IMR-90 (cell line): ENCODE measurements at regions not wholly inside any gene's neighbourhood (a gene's known extent, or its start where the extent isn't known, plus 50 kb on each side); places are given as distances from the start of the nearest gene placed in this dataset.

ENCODE experiments used
- ATAC-seq: fragments of 200-7000 bp; cut with Tn5 transposase; 2 replicates; pipeline ENCODE4 v1.9.1; 2020; ENCODE audit warnings: low read depth, mild to moderate bottlenecking, moderate library complexity
- BruUV-seq: library from RNA; stranded (reverse); fragments of 400-500 nt; replicated peaks from 2 replicates; lab custom pipeline; 2021; lab: Mats Ljungman, UMichigan
- CTCF ChIA-PET: fragments of 300-600 bp; formaldehyde crosslinking; extraction: SDS; loops from one replicate; lab custom pipeline; 2021; ENCODE audit warnings: antibody characterized with exemption; lab: Yijun Ruan, JAX
- POLR2A ChIA-PET: fragments of 300-600 bp; sonication (Branson Sonifier 250); formaldehyde crosslinking; loops from one replicate; lab custom pipeline; 2022; ENCODE audit warnings: antibody characterized with exemption; ENCODE audit not compliant: unreplicated experiment; lab: Charles Lee
- DNase-seq: peaks from one replicate; pipeline ENCODE4 v3.0.0; 2013
- H2AFZ ChIP-seq: replicated peaks from 2 replicates; pipeline ENCODE3; 2013; ENCODE audit warnings: low read length, mild to moderate bottlenecking; ENCODE audit not compliant: poor library complexity
- H2AK5ac ChIP-seq: 2 replicates; pipeline ENCODE4 v1.6.1; 2013; ENCODE audit warnings: low read depth, low read length, inconsistent platforms
- H2AK9ac ChIP-seq: replicated peaks from 2 replicates; pipeline ENCODE3; 2013; ENCODE audit warnings: mild to moderate bottlenecking, low read depth, low read length, moderate library complexity; ENCODE audit not compliant: poor library complexity
- H2BK120ac ChIP-seq: 2 replicates; pipeline ENCODE4 v1.6.1; 2013; ENCODE audit warnings: low read depth, low read length, inconsistent platforms
- H2BK15ac ChIP-seq: 3 replicates; pipeline ENCODE4 v1.6.1; 2013; ENCODE audit warnings: low read depth, low read length, inconsistent platforms
- H2BK20ac ChIP-seq: 2 replicates; pipeline ENCODE4 v1.6.1; 2013; ENCODE audit warnings: low read depth, mild to moderate bottlenecking, inconsistent platforms, low read length, moderate library complexity
- H2BK5ac ChIP-seq: 2 replicates; pipeline ENCODE4 v1.6.1; 2013; ENCODE audit warnings: mild to moderate bottlenecking, low read depth, low read length, inconsistent platforms; ENCODE audit not compliant: poor library complexity, severe bottlenecking
- H3K14ac ChIP-seq: replicated peaks from 2 replicates; pipeline ENCODE4 v1.6.1; 2013; ENCODE audit warnings: low read depth, low read length, inconsistent platforms
- H3K18ac ChIP-seq: 2 replicates; pipeline ENCODE4 v1.6.1; 2013; ENCODE audit warnings: low read depth, low read length, control low read depth
- H3K23ac ChIP-seq: 2 replicates; pipeline ENCODE4 v1.6.1; 2013; ENCODE audit warnings: low read depth, low read length, inconsistent platforms
- H3K27ac ChIP-seq: 2 replicates; pipeline ENCODE4 v1.5.1; 2013; ENCODE audit warnings: mild to moderate bottlenecking, control low read depth, low read length; ENCODE audit not compliant: insufficient read depth
- H3K27me3 ChIP-seq: 2 replicates; pipeline ENCODE4 v1.6.1; 2013; ENCODE audit warnings: low read length; ENCODE audit not compliant: control insufficient read depth, insufficient read depth
- H3K36me3 ChIP-seq: 2 replicates; pipeline ENCODE4 v1.6.1; 2013; ENCODE audit warnings: low read length, mixed read lengths; ENCODE audit not compliant: control insufficient read depth, insufficient read depth
- H3K4ac ChIP-seq: 2 replicates; pipeline ENCODE4 v1.6.1; 2013; ENCODE audit warnings: low read depth, low read length, inconsistent platforms
- H3K4me1 ChIP-seq: 2 replicates; pipeline ENCODE4 v1.6.1; 2013; ENCODE audit warnings: low read length, mixed read lengths; ENCODE audit not compliant: control insufficient read depth, insufficient read depth
- H3K4me2 ChIP-seq: 2 replicates; pipeline ENCODE4 v1.6.1; 2013; ENCODE audit warnings: low read depth, mild to moderate bottlenecking, control low read depth, low read length, moderate library complexity
- H3K4me3 ChIP-seq: 2 replicates; pipeline ENCODE4 v1.5.1; 2013; ENCODE audit warnings: low read depth, mild to moderate bottlenecking, control low read depth, low read length, moderate library complexity; ENCODE audit not compliant: insufficient read depth
- H3K56ac ChIP-seq: 2 replicates; pipeline ENCODE4 v1.6.1; 2013; ENCODE audit warnings: low read length, inconsistent platforms; ENCODE audit not compliant: insufficient read depth; ENCODE audit errors: extremely low read depth
- H3K79me1 ChIP-seq, 2 experiments: 2 replicates each; pipeline ENCODE4 v1.6.1; 2013; ENCODE audit warnings: low read length in 2 of 2, inconsistent platforms in 1 of 2, low read depth in 1 of 2
- H3K9ac ChIP-seq: 2 replicates; pipeline ENCODE4 v1.6.1; 2013; ENCODE audit warnings: low read depth, low read length, control low read depth
- H3K9me1 ChIP-seq: 2 replicates; pipeline ENCODE4 v1.6.1; 2013; ENCODE audit warnings: low read length, inconsistent platforms; ENCODE audit not compliant: insufficient read depth
- H3K9me3 ChIP-seq: 2 replicates; pipeline ENCODE4 v1.6.1; 2013; ENCODE audit warnings: low read length; ENCODE audit not compliant: control insufficient read depth, insufficient read depth
- H4K20me1 ChIP-seq: 2 replicates; pipeline ENCODE4 v1.6.1; 2013; ENCODE audit warnings: low read length, inconsistent platforms; ENCODE audit not compliant: insufficient read depth
- H4K5ac ChIP-seq: 2 replicates; pipeline ENCODE4 v1.6.1; 2013; ENCODE audit warnings: mild to moderate bottlenecking, low read depth, low read length, control low read depth
- H4K8ac ChIP-seq, 2 experiments: 2 replicates each; pipeline ENCODE4 v1.6.1; 2013; ENCODE audit warnings: low read depth in 2 of 2, low read length in 2 of 2, control low read depth in 1 of 2, inconsistent platforms in 1 of 2
- H4K91ac ChIP-seq: 2 replicates; pipeline ENCODE4 v1.6.1; 2013; ENCODE audit warnings: low read depth, low read length, inconsistent platforms; ENCODE audit not compliant: insufficient read depth
- ELK1 ChIP-seq: fragments of 150-350 bp; IDR thresholded peaks from 2 replicates; pipeline ENCODE4 v1.6.1; 2016; ENCODE audit warnings: low read depth, mild to moderate bottlenecking, low read length, moderate library complexity, borderline replicate concordance
- WGBS, 2 experiments: methylation state at CpG; one replicate each; pipeline versions ENCODE4 v1.1.5 to v1.1.7; 2013; ENCODE audit warnings: missing lambda C conversion rate in 2 of 2; ENCODE audit not compliant: insufficient read length in 1 of 2; ENCODE audit errors: extremely low coverage in 2 of 2; 5-methylcytosine and 5-hydroxymethylcytosine counted together
- dilution Hi-C: fragments of 300-500 bp; cut with HindIII; formaldehyde crosslinking; loops from one replicate; pipeline ENCODE4 v1.14.3; 2018; ENCODE audit warnings: low sequenced_read_pairs; ENCODE audit not compliant: unreplicated experiment
- in situ Hi-C: fragments of 300-500 bp; cut with MboI; formaldehyde crosslinking; loops from 3 replicates; pipeline ENCODE4 v1.14.3; 2019; ENCODE audit warnings: low sequenced_read_pairs, inconsistent platforms, mixed read lengths
- intact Hi-C: fragments of 100-400 bp; cut with micrococcal nuclease; formaldehyde crosslinking; loops from 2 replicates; pipeline ENCODE4 v1.10.0; 2022

GRCh38 chr17:62862251-62862650 is 54.1 kb upstream of the MARCHF10 start:
- intact Hi-C loops (no loop called here), in situ Hi-C loops (no loop called here), dilution Hi-C loops (no loop called here)
- Histone ChIP-seq H4K5ac (no peak overlapping the region), H4K91ac (no peak overlapping the region), H2AK9ac (no peak overlapping the region), H3K4me3 (no peak overlapping the region), H3K36me3 (no peaks in the 10 kb centered on the region), H3K4me1 (no peaks in the 10 kb centered on the region), H2AK5ac (no peak overlapping the region), H3K18ac (no peak overlapping the region), H3K79me1 (no peaks in the 10 kb centered on the region), H3K4me2 (no peak overlapping the region), H3K9me3 (no peaks in the 10 kb centered on the region), H2BK5ac (no peak overlapping the region), H4K20me1 (no peaks in the 10 kb centered on the region), H2AFZ (no peak overlapping the region), H3K27ac (no peak overlapping the region), H2BK15ac (no peak overlapping the region), H3K23ac (no peak overlapping the region), H3K14ac (no peak overlapping the region), H3K9ac (no peak overlapping the region), H3K56ac (no peak overlapping the region), H3K27me3 (peaks cover 3% of the 10 kb centered on the region; the same call in 1 of the 2 replicates), H2BK120ac (no peak overlapping the region), H3K4ac (no peak overlapping the region), H2BK20ac (no peak overlapping the region), H3K9me1 (no peaks in the 10 kb centered on the region; the same call in 1 of the 2 replicates), H4K8ac (no peak overlapping the region)
- TF ChIP-seq ELK1: no peak
- no CpG with 5 or more reads among the region's 2 CpGs for WGBS, 2 experiments
- CTCF ChIA-PET: no interaction called here
- DNase-seq (no peak), ATAC-seq (no peak)
- POLR2A ChIA-PET: no interaction called here
- no TSS peak for BruUV-seq
